HPDE6-E6E7 (cell line): ENCODE measurements at regions not wholly inside any gene's neighbourhood (a gene's known extent, or its start where the extent isn't known, plus 50 kb on each side); places are given as distances from the start of the nearest gene placed in this dataset.

Experiments
- DNase-seq: peaks from one replicate; pipeline ENCODE4 v3.0.0; 2011; ENCODE audit warnings: missing footprints; ENCODE audit errors: extremely low spot score

- DNase-seq = no peak
Observed at GRCh38 chr6:126905917-126906316, 212.6 kb upstream of the RSPO3 start.

- no peak for DNase-seq
Observed at GRCh38 chr6:126907312-126907711, 211.2 kb upstream of the RSPO3 start.

GRCh38 chr6:126907996-126908395, 210.5 kb upstream of the RSPO3 start:
- no peak for DNase-seq

GRCh38 chr6:126909493-126909892, 209.0 kb upstream of the RSPO3 start:
- DNase-seq = no peak

GRCh38 chr6:126913651-126914050, 204.8 kb upstream of the RSPO3 start:
- DNase-seq = no peak

- no peak for DNase-seq
Observed at GRCh38 chr6:126914172-126914571, 204.3 kb upstream of the RSPO3 start.

- no peak for DNase-seq
Observed at GRCh38 chr6:126914801-126915200, 203.7 kb upstream of the RSPO3 start.

GRCh38 chr6:126919947-126920346, 198.5 kb upstream of the RSPO3 start:
- DNase-seq = peak; percentile 22

- DNase-seq = no peak
Observed at GRCh38 chr6:126923807-126924206, 194.7 kb upstream of the RSPO3 start.

- DNase-seq = no peak
Observed at GRCh38 chr6:126926926-126927325, 191.5 kb upstream of the RSPO3 start.

- DNase-seq = no peak
Observed at GRCh38 chr6:126927841-126928240, 190.6 kb upstream of the RSPO3 start.

GRCh38 chr6:126937426-126937825, 181.0 kb upstream of the RSPO3 start:
- DNase-seq = no peak

- no peak for DNase-seq
Observed at GRCh38 chr6:126939784-126940183, 178.7 kb upstream of the RSPO3 start.

GRCh38 chr6:126941751-126942150, 176.7 kb upstream of the RSPO3 start:
- DNase-seq = no peak

GRCh38 chr6:126944512-126944911, 174.0 kb upstream of the RSPO3 start:
- no peak for DNase-seq

GRCh38 chr6:126945150-126945685, 173.3 kb upstream of the RSPO3 start:
- DNase-seq = no peak

- DNase-seq = no peak
Observed at GRCh38 chr6:126945812-126946360, 172.6 kb upstream of the RSPO3 start.

- no peak for DNase-seq
Observed at GRCh38 chr6:126947070-126947469, 171.4 kb upstream of the RSPO3 start.

GRCh38 chr6:126949786-126950185, 168.7 kb upstream of the RSPO3 start:
- DNase-seq = no peak

GRCh38 chr6:126955621-126956020, 162.8 kb upstream of the RSPO3 start:
- DNase-seq = peak; percentile 4

GRCh38 chr6:126957721-126958120, 160.8 kb upstream of the RSPO3 start:
- DNase-seq = no peak

- DNase-seq = no peak
Observed at GRCh38 chr6:126959765-126960164, 158.7 kb upstream of the RSPO3 start.

- DNase-seq = no peak
Observed at GRCh38 chr6:126963077-126963809, 155.2 kb upstream of the RSPO3 start.
